ENCODE measurements at regions not wholly inside any gene's neighbourhood (a gene's known extent, or its start where the extent isn't known, plus 50 kb on each side); places are given as distances from the start of the nearest gene placed in this dataset.

- DNase-seq (ENCODE audit: low spot score): no peak
These were observed 232.5 kb upstream of the PRR16 start for GRCh38 chr5:120231563-120231962.

GRCh38 chr5:120236360-120236759, 227.7 kb upstream of the PRR16 start:
- DNase-seq (ENCODE audit: low spot score): no peak

GRCh38 chr5:120239086-120239485, 225.0 kb upstream of the PRR16 start:
- DNase-seq (ENCODE audit: low spot score): no peak

- DNase-seq (ENCODE audit: low spot score): peak; percentile 37
These were observed 223.4 kb upstream of the PRR16 start for GRCh38 chr5:120240706-120241105.

- DNase-seq (ENCODE audit: low spot score): no peak
These were observed 222.7 kb upstream of the PRR16 start for GRCh38 chr5:120241400-120241799.

GRCh38 chr5:120251898-120252297, 212.2 kb upstream of the PRR16 start:
- no peak for DNase-seq (ENCODE audit: low spot score)

GRCh38 chr5:120252839-120253238, 211.3 kb upstream of the PRR16 start:
- no peak for DNase-seq (ENCODE audit: low spot score)

GRCh38 chr5:120254385-120254784, 209.7 kb upstream of the PRR16 start:
- no peak for DNase-seq (ENCODE audit: low spot score)

- DNase-seq (ENCODE audit: low spot score): no peak
These were observed 208.9 kb upstream of the PRR16 start for GRCh38 chr5:120255214-120255613.

- no peak for DNase-seq (ENCODE audit: low spot score)
These were observed 207.7 kb upstream of the PRR16 start for GRCh38 chr5:120256376-120256775.

- DNase-seq (ENCODE audit: low spot score): no peak
These were observed 206.6 kb upstream of the PRR16 start for GRCh38 chr5:120257358-120257971.

GRCh38 chr5:120258123-120258522, 206.0 kb upstream of the PRR16 start:
- DNase-seq (ENCODE audit: low spot score): no peak

- no peak for DNase-seq (ENCODE audit: low spot score)
These were observed 203.4 kb upstream of the PRR16 start for GRCh38 chr5:120260651-120261050.

GRCh38 chr5:120270498-120270897, 193.6 kb upstream of the PRR16 start:
- DNase-seq (ENCODE audit: low spot score): no peak

- peak; percentile 63 for DNase-seq (ENCODE audit: low spot score)
These were observed 170.3 kb upstream of the PRR16 start for GRCh38 chr5:120293796-120294195.

GRCh38 chr5:120297616-120298015, 166.5 kb upstream of the PRR16 start:
- peak; percentile 19 for DNase-seq (ENCODE audit: low spot score)

- DNase-seq (ENCODE audit: low spot score): peak; percentile 15
These were observed 165.1 kb upstream of the PRR16 start for GRCh38 chr5:120298981-120299380.

- DNase-seq (ENCODE audit: low spot score): peak; percentile 29
These were observed 159.4 kb upstream of the PRR16 start for GRCh38 chr5:120304663-120305062.

- DNase-seq (ENCODE audit: low spot score): no peak
These were observed 157.8 kb upstream of the PRR16 start for GRCh38 chr5:120306303-120306702.

GRCh38 chr5:120314191-120314590, 149.9 kb upstream of the PRR16 start:
- DNase-seq (ENCODE audit: low spot score): no peak

- no peak for DNase-seq (ENCODE audit: low spot score)
These were observed 143.5 kb upstream of the PRR16 start for GRCh38 chr5:120320626-120321025.

GRCh38 chr5:120326651-120327050, 137.4 kb upstream of the PRR16 start:
- no peak for DNase-seq (ENCODE audit: low spot score)

GRCh38 chr5:120327180-120327579, 136.9 kb upstream of the PRR16 start:
- peak; percentile 22 for DNase-seq (ENCODE audit: low spot score)

- no peak for DNase-seq (ENCODE audit: low spot score)
These were observed 135.0 kb upstream of the PRR16 start for GRCh38 chr5:120329095-120329494.

GRCh38 chr5:120330558-120330957, 133.5 kb upstream of the PRR16 start:
- DNase-seq (ENCODE audit: low spot score): no peak
